Stimulated activated CD4-positive, alpha-beta T cell treated with anti-CD3 and anti-CD28 coated beads, Interleukin-1b, Interleukin-23, amount 100 ng/mL, for 1 hour (primary cell): ENCODE measurements at regions not wholly inside any gene's neighbourhood (a gene's known extent, or its start where the extent isn't known, plus 50 kb on each side); places are given as distances from the start of the nearest gene placed in this dataset.
A peak's percentile ranks its signal among the peaks of the same experiment; 100 is the strongest.
"Not testable (repeated sequence)": the region's sequence is repeated elsewhere in the genome, so short reads cannot be mapped to it uniquely, and the experiment has no call there.

Experiments used
- DNase-seq, 2 donors: peaks; one replicate each; pipeline ENCODE4 v3.0.0-alpha.2; 2020; ENCODE audit warnings: low read depth in 2 of 2

GRCh38 chr2:2664989-2665833 is 334.1 kb upstream of the MYT1L start:
- DNase-seq, result no peak

- DNase-seq, result no peak
Measured at GRCh38 chr2:2663401-2664036, 332.4 kb upstream of the MYT1L start.

- no peak for DNase-seq
Measured at GRCh38 chr2:2662847-2663356, 331.8 kb upstream of the MYT1L start.

- no peak for DNase-seq
Measured at GRCh38 chr2:2662037-2662846, 331.2 kb upstream of the MYT1L start.

DNA sequence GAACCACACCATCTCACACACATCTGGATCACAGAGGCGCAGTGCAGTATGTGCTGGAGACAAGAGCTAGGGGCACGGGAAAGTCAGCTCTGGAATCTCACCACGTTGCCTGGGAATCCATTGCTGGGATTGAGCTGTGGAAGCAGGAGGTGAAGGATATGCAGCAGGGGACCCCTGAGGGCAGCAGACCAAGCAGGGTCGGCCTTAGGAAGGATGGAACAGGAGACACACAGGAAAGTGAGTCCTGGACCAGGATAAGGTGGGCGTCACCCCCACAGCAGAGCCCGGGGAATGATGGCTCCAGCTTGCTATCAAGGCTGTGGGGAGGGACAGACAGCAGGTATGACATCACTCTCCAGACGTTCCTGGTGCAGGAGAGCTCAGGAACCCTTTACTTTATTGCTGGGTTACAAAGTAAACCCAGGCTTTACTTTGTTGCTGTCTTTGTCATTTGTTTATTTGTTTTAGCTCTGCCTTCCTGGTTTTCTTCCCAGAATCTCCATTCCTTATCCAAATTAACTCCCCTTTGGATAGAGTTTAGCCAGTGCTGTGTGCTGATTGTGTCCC is 329.8 kb upstream of the MYT1L start:
- no peak for DNase-seq

- no peak for DNase-seq
Measured at GRCh38 chr2:2657121-2657962, 326.3 kb upstream of the MYT1L start.

GRCh38 chr2:2656115-2657011 is 325.3 kb upstream of the MYT1L start:
- no peak for DNase-seq

DNA sequence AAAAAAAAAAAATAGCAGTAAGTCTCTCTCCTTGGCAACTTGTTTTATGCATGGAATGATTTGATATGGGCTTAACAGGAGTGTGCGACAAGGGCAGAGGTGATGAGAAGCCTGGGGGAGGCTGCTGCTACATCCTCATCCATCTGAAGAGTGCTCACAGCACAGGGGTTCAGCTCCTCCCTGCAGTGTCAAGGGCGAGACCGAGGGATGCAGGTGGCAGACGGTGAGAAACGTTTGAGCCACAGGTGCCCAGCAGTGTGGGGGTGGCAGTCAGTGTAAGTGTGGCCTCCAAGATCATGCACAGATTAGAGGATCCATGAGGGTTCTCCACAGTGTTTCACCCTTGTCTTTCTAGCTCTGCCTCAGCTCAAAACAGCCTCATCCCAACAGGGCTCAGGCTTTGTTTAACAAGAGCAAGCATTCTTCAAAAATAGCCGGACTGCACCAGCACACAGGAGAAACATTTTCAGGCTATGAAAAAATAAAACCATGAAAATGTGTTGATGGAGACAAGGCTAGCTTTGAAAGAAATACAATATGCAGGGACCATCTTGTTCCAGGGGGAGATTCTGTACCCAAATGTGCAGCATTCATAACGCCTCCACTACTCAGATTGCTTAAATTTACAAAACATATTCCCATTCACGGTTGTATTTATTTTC is 324.5 kb upstream of the MYT1L start:
- DNase-seq, result no peak

- DNase-seq, result no peak
Measured at GRCh38 chr2:2653231-2653630, 322.2 kb upstream of the MYT1L start.

DNA sequence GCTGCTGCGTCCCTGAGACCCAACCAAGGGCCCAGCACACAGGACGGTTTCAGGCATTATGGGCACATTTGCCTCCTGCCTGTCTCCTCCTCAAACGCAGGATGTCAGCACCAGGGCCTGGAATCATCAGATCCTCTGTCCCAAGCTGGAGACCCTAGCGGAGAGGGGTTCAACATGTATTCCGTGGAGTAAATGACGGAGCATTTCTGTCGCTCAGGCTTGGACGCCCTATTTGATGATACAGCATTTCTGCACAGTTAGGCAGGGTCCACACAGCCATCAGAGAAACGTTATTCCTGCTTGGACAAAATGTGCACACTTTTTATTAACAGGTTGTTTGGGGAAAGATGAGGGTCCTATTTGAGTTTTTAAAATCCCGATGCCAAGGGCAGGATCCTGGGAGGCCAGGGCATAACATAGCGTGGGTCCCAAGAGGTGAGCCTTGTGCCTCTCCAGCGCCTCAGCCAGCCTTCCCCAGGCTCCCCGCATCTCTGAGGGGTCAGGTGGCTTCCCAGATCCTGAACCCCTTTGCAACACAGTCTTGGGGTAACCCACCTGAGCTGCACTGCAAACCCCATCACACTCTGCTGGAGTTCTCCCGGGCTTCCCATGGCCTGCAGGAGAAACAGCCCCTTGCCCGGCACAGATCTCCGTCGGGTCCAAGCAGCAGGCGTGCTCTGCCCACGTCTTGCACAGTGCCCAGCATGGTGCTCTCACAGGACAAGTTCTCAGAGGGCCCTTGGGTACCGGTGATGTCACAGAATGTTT is 319.7 kb upstream of the MYT1L start:
- DNase-seq, result no peak

- no peak for DNase-seq
Measured at GRCh38 chr2:2649109-2650072, 318.3 kb upstream of the MYT1L start.

- DNase-seq, result no peak
Measured at GRCh38 chr2:2648094-2648493, 317.0 kb upstream of the MYT1L start.

- no peak for DNase-seq
Measured at GRCh38 chr2:2647141-2647541, 316.1 kb upstream of the MYT1L start.

- peak in 1 of 2 donors; percentile 12 for DNase-seq
Measured at GRCh38 chr2:2646433-2647051, 315.5 kb upstream of the MYT1L start.

DNA sequence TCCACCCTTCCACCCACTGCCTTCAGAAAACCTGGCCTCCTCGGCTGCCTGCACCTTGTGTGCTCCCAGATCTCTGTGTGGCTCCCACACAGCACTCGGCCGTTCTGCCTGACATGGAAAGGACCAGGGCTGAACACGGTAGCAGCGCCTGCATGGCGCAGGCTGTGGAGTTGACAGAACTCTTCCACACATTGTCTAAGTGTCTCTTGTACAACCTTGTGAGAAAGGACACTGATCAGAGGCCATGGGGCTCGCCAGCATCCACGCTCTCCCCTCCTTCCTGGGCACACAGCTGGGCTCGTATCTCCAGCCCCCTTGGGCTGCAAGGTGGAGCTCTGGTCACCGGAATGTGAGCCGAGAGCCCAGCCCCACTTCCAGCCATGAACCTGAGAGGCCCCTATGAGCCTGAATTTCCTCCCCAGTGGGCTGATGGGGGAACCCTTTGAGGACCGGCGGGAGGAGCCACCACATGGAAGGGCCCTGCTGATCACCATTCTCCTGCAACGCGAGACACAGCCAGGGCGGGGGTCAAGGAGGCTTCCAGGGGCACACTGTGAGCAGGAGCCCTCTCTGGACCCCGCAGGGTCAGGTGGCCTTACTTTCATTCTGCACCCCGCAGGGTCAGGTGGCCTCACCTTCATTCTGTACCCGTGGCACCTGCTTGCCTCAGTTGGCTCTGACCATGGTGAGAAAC is 314.2 kb upstream of the MYT1L start:
- no peak for DNase-seq

DNA sequence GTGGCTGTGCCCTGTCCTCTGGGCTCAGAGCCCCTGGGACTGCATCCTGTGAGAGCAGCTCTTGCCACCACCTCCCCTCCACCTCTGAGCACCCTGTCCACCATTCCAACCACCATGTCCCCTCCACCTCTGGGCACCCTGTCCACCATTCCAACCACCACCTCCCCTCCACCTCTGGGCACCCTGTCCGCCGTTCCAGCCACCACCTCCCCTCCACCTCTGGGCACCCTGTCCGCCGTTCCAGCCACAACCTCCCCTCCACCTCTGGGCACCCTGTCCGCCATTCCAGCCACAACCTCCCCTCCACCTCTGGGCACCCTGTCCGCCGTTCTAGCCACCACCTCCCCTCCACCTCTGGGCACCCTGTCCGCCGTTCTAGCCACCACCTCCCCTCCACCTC is 313.7 kb upstream of the MYT1L start:
- DNase-seq, result not testable (repeated sequence)
